Activated naive CD8-positive, alpha-beta T cell treated with anti-CD3 and anti-CD28 coated beads, Interleukin-2, amount 10 ng/mL, durations not matched to agents 7 days and 5 days (primary cell): ENCODE measurements at regions not wholly inside any gene's neighbourhood (a gene's known extent, or its start where the extent isn't known, plus 50 kb on each side); places are given as distances from the start of the nearest gene placed in this dataset.
"Not testable (repeated sequence)": the region's sequence is repeated elsewhere in the genome, so short reads cannot be mapped to it uniquely, and the experiment has no call there.

Experiments
- ATAC-seq: fragments of 150-1000 bp; cut with Tn5 transposase; one replicate; pipeline ENCODE4 v1.10.0; 2021; ENCODE audit warnings: low read depth, moderate library complexity
- POLR2A ChIA-PET: fragments of 350-600 bp; sonication (Branson Sonifier 250); formaldehyde crosslinking; loops from one replicate; lab custom pipeline; 2021; ENCODE audit warnings: antibody characterized with exemption; lab: Charles Lee
- DNase-seq: peaks from one replicate; pipeline ENCODE4 v3.0.0; 2021
- H3K27ac Mint-ChIP-seq: one replicate; pipeline ENCODE4 v1.8.0; 2022; ENCODE audit warnings: mild to moderate bottlenecking, mixed read lengths
- H3K27me3 Mint-ChIP-seq: one replicate; pipeline ENCODE4 v1.8.0; 2022; ENCODE audit warnings: mild to moderate bottlenecking, moderate library complexity, mixed read lengths
- H3K36me3 Mint-ChIP-seq: one replicate; pipeline ENCODE4 v1.8.0; 2021; ENCODE audit warnings: mild to moderate bottlenecking, mixed read lengths
- H3K4me1 Mint-ChIP-seq: one replicate; pipeline ENCODE4 v1.8.0; 2021; ENCODE audit warnings: mixed read lengths
- H3K4me3 Mint-ChIP-seq: one replicate; pipeline ENCODE4 v1.8.0; 2022; ENCODE audit warnings: mild to moderate bottlenecking, moderate library complexity, mixed read lengths
- H3K9me3 Mint-ChIP-seq: one replicate; pipeline ENCODE4 v1.8.0; 2021; ENCODE audit warnings: mixed read lengths

DNA sequence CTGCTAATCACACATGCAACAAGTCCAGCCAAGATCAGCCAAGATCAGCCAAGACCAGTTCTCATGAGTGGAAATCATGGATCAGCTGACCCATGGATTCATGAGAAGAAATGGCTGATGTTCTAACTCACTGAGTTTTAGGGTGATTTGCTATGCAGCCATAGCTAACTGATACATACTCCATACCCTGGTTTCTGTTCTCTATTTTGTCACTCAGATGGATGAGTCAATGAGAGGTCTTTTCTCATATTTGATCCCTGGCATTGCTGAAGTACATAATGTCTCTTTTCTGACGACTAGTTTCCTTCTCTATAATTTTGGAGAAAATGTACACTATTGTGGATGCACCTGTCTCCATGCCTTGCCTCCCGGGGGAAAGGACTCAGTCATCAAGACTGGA lies 118.4 kb upstream of the LY86 start:
- ATAC-seq (no peak), DNase-seq (no peak)
- H3K4me1 Mint-ChIP-seq = no peaks in the 10 kb centered on the region
- H3K9me3 Mint-ChIP-seq = no peaks in the 10 kb centered on the region
- peaks cover under 1% of the 10 kb centered on the region for H3K27me3 Mint-ChIP-seq
- POLR2A ChIA-PET = no interaction called here
- H3K27ac Mint-ChIP-seq = no peak overlapping the region
- no peak overlapping the region for H3K4me3 Mint-ChIP-seq
- H3K36me3 Mint-ChIP-seq = no peaks in the 10 kb centered on the region

DNA sequence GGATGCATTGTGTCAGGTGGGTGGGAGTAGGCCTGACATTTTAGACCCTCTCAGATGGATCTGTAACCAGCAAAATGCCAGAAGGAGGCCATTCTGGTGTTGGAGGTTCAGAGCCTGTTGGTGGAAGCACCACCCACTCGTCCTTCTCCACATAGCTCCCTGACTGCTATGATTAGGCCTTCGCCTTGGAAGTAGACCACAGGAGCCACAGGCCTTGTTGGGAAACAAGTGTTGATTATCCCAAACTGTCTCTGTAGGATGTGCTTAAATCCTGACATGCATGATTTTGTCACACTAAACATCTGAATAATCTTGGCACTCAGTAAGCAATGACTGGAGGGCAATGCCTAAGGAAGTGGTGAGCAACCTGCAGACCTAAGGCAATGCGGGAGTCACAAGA lies 117.2 kb upstream of the LY86 start:
- no peaks in the 10 kb centered on the region for H3K36me3 Mint-ChIP-seq

GRCh38 chr6:6474170-6474920 lies 114.2 kb upstream of the LY86 start:
- POLR2A ChIA-PET = no interaction called here
- no peak for ATAC-seq
- no peaks in the 10 kb centered on the region for H3K36me3 Mint-ChIP-seq
- peaks cover 11% of the 10 kb centered on the region for H3K27me3 Mint-ChIP-seq
- H3K4me3 Mint-ChIP-seq = no peak overlapping the region
- H3K4me1 Mint-ChIP-seq = no peaks in the 10 kb centered on the region
- no peak for DNase-seq
- no peaks in the 10 kb centered on the region for H3K9me3 Mint-ChIP-seq
- no peak overlapping the region for H3K27ac Mint-ChIP-seq

More for the DNA sequence above, 117.2 kb upstream of the LY86 start:
- DNase-seq (no peak), ATAC-seq (no peak)
- POLR2A ChIA-PET = no interaction called here
- no peaks in the 10 kb centered on the region for H3K27me3 Mint-ChIP-seq
- H3K9me3 Mint-ChIP-seq = no peaks in the 10 kb centered on the region
- no peak overlapping the region for H3K27ac Mint-ChIP-seq
- H3K4me1 Mint-ChIP-seq = no peaks in the 10 kb centered on the region
- no peak overlapping the region for H3K4me3 Mint-ChIP-seq

DNA sequence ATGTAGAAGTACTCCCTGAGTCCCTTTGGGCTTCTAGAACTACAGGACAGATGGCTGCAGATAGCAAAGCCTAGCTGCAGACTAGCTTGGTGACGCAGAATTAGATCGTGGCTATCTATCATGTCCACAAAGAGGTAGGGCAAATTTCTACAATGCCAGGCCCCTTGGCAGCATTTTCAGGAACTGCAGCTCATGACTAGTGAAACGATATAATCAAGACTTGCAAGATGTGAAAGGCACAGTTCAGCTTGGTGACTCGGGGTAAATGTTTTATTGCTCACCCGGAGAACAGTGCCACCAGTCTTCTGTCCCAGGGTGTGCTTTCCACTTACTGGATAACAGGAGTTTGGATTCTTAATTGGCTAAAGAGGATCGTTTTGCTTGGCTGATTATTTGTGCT lies 108.7 kb upstream of the LY86 start:
- Mint-ChIP-seq H3K4me3 (no peak overlapping the region), H3K27me3 (peaks cover 22% of the 10 kb centered on the region), H3K27ac (no peak overlapping the region), H3K36me3 (no peaks in the 10 kb centered on the region), H3K9me3 (no peaks in the 10 kb centered on the region), H3K4me1 (no peaks in the 10 kb centered on the region)
- DNase-seq (no peak), ATAC-seq (no peak)
- POLR2A ChIA-PET = no interaction called here

- H3K4me1 Mint-ChIP-seq = no peaks in the 10 kb centered on the region
- POLR2A ChIA-PET = no interaction called here
- no peaks in the 10 kb centered on the region for H3K36me3 Mint-ChIP-seq
- H3K9me3 Mint-ChIP-seq = no peaks in the 10 kb centered on the region
- H3K27me3 Mint-ChIP-seq = peaks cover 19% of the 10 kb centered on the region
- H3K27ac Mint-ChIP-seq = no peak overlapping the region
- H3K4me3 Mint-ChIP-seq = no peak overlapping the region
- ATAC-seq = no peak
- DNase-seq = no peak
Measured at GRCh38 chr6:6482256-6482655, 106.3 kb upstream of the LY86 start.

- no peak for DNase-seq
- Mint-ChIP-seq H3K9me3 (no peaks in the 10 kb centered on the region), H3K4me1 (no peaks in the 10 kb centered on the region), H3K27ac (no peak overlapping the region), H3K4me3 (no peak overlapping the region), H3K36me3 (no peaks in the 10 kb centered on the region), H3K27me3 (peaks cover 16% of the 10 kb centered on the region)
- POLR2A ChIA-PET = no interaction called here
- no peak for ATAC-seq
Measured at GRCh38 chr6:6483168-6483567, 105.4 kb upstream of the LY86 start.

DNA sequence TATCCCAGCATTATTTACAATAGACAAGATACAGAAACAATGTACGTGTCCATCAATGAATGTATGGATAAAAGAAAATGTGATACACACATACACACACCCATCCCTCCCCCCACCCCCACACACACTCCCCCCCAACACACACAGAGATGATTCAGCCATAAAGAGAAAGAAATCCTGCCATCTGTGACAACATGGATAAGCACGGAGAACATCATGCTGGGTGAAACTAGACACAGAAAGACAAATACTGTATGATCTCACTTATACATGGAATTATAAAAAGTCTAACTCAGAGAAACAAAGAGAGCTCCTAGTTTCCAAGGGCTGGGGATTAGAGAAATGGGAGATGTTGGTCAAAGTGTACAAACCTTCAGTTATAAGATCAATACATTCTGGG lies 104.8 kb upstream of the LY86 start:
- Mint-ChIP-seq H3K4me1 (no peaks in the 10 kb centered on the region), H3K27ac (no peak overlapping the region), H3K4me3 (no peak overlapping the region), H3K27me3 (peaks cover 13% of the 10 kb centered on the region), H3K9me3 (no peaks in the 10 kb centered on the region), H3K36me3 (no peaks in the 10 kb centered on the region)
- POLR2A ChIA-PET = interaction anchor here (0.7 kb wide), 1 partner anchor 93 kb away, joined by 3 read pairs; no protein-coding TSS in a partner anchor
- no peak for ATAC-seq
- no peak for DNase-seq

- DNase-seq = no peak
- H3K4me1 Mint-ChIP-seq = no peaks in the 10 kb centered on the region
- no peaks in the 10 kb centered on the region for H3K36me3 Mint-ChIP-seq
- POLR2A ChIA-PET = no interaction called here
- no peak for ATAC-seq
- H3K27ac Mint-ChIP-seq = no peak overlapping the region
- no peak overlapping the region for H3K4me3 Mint-ChIP-seq
- no peaks in the 10 kb centered on the region for H3K9me3 Mint-ChIP-seq
- H3K27me3 Mint-ChIP-seq = peaks cover 13% of the 10 kb centered on the region
Measured at GRCh38 chr6:6484681-6485080, 103.8 kb upstream of the LY86 start.

- peaks cover 6% of the 10 kb centered on the region for H3K4me1 Mint-ChIP-seq
- no peaks in the 10 kb centered on the region for H3K36me3 Mint-ChIP-seq
- H3K4me3 Mint-ChIP-seq = no peak overlapping the region
- ATAC-seq (no peak), DNase-seq (no peak)
- POLR2A ChIA-PET = no interaction called here
- no peaks in the 10 kb centered on the region for H3K9me3 Mint-ChIP-seq
- H3K27ac Mint-ChIP-seq = no peak overlapping the region
- peaks cover 8% of the 10 kb centered on the region for H3K27me3 Mint-ChIP-seq
Measured at GRCh38 chr6:6486595-6486994, 101.9 kb upstream of the LY86 start.

DNA sequence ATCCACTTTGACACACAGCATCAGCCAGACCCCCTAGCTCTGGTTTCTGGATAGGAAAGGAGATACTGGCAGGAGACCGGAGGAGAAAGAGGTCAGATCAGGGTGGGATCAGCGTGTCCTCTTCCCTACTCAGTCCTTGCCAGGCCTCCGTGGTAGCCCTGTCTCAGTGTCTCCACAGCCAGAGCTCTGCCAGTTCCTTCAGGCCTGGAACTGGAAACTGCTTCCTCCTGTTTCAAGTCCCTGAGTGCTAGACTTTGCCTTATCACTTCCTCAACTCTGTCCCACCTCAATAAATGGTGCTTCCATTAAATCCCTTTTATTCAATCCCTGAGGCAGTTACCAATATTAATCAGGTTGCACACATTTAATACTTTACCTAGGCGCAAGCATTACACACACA lies 96.8 kb upstream of the LY86 start:
- DNase-seq (no peak), ATAC-seq (no peak)
- Mint-ChIP-seq H3K36me3 (no peaks in the 10 kb centered on the region), H3K27me3 (peaks cover 6% of the 10 kb centered on the region), H3K9me3 (no peaks in the 10 kb centered on the region), H3K4me3 (no peak overlapping the region), H3K4me1 (peaks cover 11% of the 10 kb centered on the region), H3K27ac (no peak overlapping the region)
- POLR2A ChIA-PET = no interaction called here

DNA sequence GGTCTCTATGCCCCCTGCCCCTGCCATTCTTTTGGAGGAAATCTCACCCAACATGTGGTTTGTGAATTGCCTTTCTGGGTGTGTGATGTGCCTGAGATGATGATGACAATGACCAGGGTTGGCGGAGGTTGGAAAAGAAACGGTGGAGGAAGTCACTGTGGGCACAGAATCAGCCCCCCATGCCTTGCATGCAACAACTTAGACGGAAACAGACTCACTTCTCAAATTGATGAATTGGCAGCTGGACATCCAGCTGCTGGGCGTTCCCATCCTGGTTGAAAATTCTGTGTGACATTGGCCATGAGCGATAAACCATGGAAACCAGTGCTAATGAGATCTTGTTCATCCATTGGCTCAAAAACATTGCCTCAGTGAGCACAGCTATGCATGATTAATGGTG lies 95.8 kb upstream of the LY86 start:
- no peak overlapping the region for H3K27ac Mint-ChIP-seq
- no peaks in the 10 kb centered on the region for H3K36me3 Mint-ChIP-seq
- POLR2A ChIA-PET = no interaction called here
- H3K9me3 Mint-ChIP-seq = no peaks in the 10 kb centered on the region
- ATAC-seq = no peak
- H3K27me3 Mint-ChIP-seq = peaks cover 6% of the 10 kb centered on the region
- H3K4me3 Mint-ChIP-seq = no peak overlapping the region
- no peak for DNase-seq
- peaks cover 11% of the 10 kb centered on the region for H3K4me1 Mint-ChIP-seq

GRCh38 chr6:6494139-6494538 lies 94.4 kb upstream of the LY86 start:
- H3K36me3 Mint-ChIP-seq, POLR2A ChIA-PET, H3K9me3 Mint-ChIP-seq, H3K27ac Mint-ChIP-seq, H3K4me3 Mint-ChIP-seq, H3K27me3 Mint-ChIP-seq: not testable (repeated sequence)
- peaks cover 11% of the 10 kb centered on the region for H3K4me1 Mint-ChIP-seq
- ATAC-seq = peak; percentile 50
- DNase-seq = peak; percentile 45

DNA sequence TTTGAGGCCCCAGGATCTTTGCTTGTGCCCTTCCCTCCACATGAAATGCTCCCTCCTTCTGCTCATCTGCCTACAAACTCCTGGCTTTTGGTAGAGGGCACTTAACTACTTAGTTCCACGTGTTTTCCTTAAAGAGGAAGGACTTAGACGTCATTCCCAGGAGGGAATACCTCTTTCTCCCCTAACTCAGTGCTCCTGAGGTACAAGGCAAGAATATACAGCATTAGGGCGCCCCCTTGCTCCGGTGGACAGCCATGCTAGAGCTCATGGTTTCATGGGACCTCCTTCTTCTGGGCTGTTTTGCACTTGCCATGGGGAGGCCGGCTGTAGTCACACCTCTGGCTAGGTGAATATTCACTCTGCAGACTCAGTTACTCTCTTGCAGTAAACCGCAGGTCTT lies 93.8 kb upstream of the LY86 start:
- Mint-ChIP-seq H3K9me3 (no peaks in the 10 kb centered on the region), H3K27ac (no peak overlapping the region), H3K27me3 (peaks cover 12% of the 10 kb centered on the region), H3K4me1 (peaks cover 11% of the 10 kb centered on the region), H3K36me3 (no peaks in the 10 kb centered on the region), H3K4me3 (no peak overlapping the region)
- ATAC-seq (peak; percentile 60), DNase-seq (peak; percentile 49)
- POLR2A ChIA-PET = no interaction called here

GRCh38 chr6:6495851-6496250 lies 92.7 kb upstream of the LY86 start:
- H3K4me1 Mint-ChIP-seq = peaks cover 7% of the 10 kb centered on the region
- no peak for DNase-seq
- no peaks in the 10 kb centered on the region for H3K9me3 Mint-ChIP-seq
- ATAC-seq = no peak
- no peaks in the 10 kb centered on the region for H3K36me3 Mint-ChIP-seq
- no peak overlapping the region for H3K27ac Mint-ChIP-seq
- no peak overlapping the region for H3K4me3 Mint-ChIP-seq
- POLR2A ChIA-PET = no interaction called here
- H3K27me3 Mint-ChIP-seq = peaks cover 18% of the 10 kb centered on the region
